Fibroblast of mammary gland (primary cell): ENCODE measurements at regions not wholly inside any gene's neighbourhood (a gene's known extent, or its start where the extent isn't known, plus 50 kb on each side); places are given as distances from the start of the nearest gene placed in this dataset.
"Not testable (repeated sequence)": the region's sequence is repeated elsewhere in the genome, so short reads cannot be mapped to it uniquely, and the experiment has no call there.

Experiments
- DNase-seq: peaks from one replicate; pipeline ENCODE4 v3.0.0-alpha.2; 2010; ENCODE audit warnings: low read depth
- H3K4me3 ChIP-seq: 2 replicates; pipeline ENCODE4 v1.5.1; 2011; ENCODE audit warnings: low read depth, mild to moderate bottlenecking, low read length, moderate library complexity; ENCODE audit not compliant: control insufficient read depth
- CTCF ChIP-seq: conservative IDR thresholded peaks from 2 replicates; pipeline ENCODE4 v1.5.1; 2011; ENCODE audit warnings: low read depth, low read length, inconsistent platforms; ENCODE audit not compliant: control insufficient read depth, insufficient read depth

- DNase-seq = no peak
- no peak for TF ChIP-seq CTCF
- no peak overlapping the region for H3K4me3 ChIP-seq
Measured at GRCh38 chr12:96099986-96100385, 64.6 kb upstream of the LTA4H start.

GRCh38 chr12:96101806-96102205 lies 66.4 kb upstream of the LTA4H start:
- no peak for DNase-seq
- H3K4me3 ChIP-seq = no peak overlapping the region
- TF ChIP-seq CTCF = no peak

GRCh38 chr12:96103067-96103644 lies 67.8 kb upstream of the LTA4H start:
- no peak for TF ChIP-seq CTCF
- no peak overlapping the region for H3K4me3 ChIP-seq
- DNase-seq = no peak

GRCh38 chr12:96104566-96104965 lies 69.2 kb upstream of the LTA4H start:
- no peak for TF ChIP-seq CTCF
- no peak overlapping the region for H3K4me3 ChIP-seq
- no peak for DNase-seq

- TF ChIP-seq CTCF = no peak
- DNase-seq = no peak
- H3K4me3 ChIP-seq = no peak overlapping the region
Measured at GRCh38 chr12:96106137-96106536, 70.8 kb upstream of the LTA4H start.

GRCh38 chr12:96107236-96107635 lies 71.8 kb upstream of the LTA4H start:
- no peak for DNase-seq
- no peak overlapping the region for H3K4me3 ChIP-seq
- TF ChIP-seq CTCF = no peak

- no peak overlapping the region for H3K4me3 ChIP-seq
- TF ChIP-seq CTCF = no peak
- DNase-seq = no peak
Measured at GRCh38 chr12:96108321-96108720, 72.9 kb upstream of the LTA4H start.

GRCh38 chr12:96108941-96109340 lies 73.6 kb upstream of the LTA4H start:
- H3K4me3 ChIP-seq, DNase-seq: not testable (repeated sequence)
